IMR-90 (cell line): ENCODE measurements at regions not wholly inside any gene's neighbourhood (a gene's known extent, or its start where the extent isn't known, plus 50 kb on each side); places are given as distances from the start of the nearest gene placed in this dataset.

Experiments
- ATAC-seq: fragments of 200-7000 bp; cut with Tn5 transposase; 2 replicates; pipeline ENCODE4 v1.9.1; 2020; ENCODE audit warnings: low read depth, mild to moderate bottlenecking, moderate library complexity
- BruUV-seq: library from RNA; stranded (reverse); fragments of 400-500 nt; replicated peaks from 2 replicates; lab custom pipeline; 2021; lab: Mats Ljungman, UMichigan
- CTCF ChIA-PET: fragments of 300-600 bp; formaldehyde crosslinking; extraction: SDS; loops from one replicate; lab custom pipeline; 2021; ENCODE audit warnings: antibody characterized with exemption; lab: Yijun Ruan, JAX
- POLR2A ChIA-PET: fragments of 300-600 bp; sonication (Branson Sonifier 250); formaldehyde crosslinking; loops from one replicate; lab custom pipeline; 2022; ENCODE audit warnings: antibody characterized with exemption; ENCODE audit not compliant: unreplicated experiment; lab: Charles Lee
- DNase-seq: peaks from one replicate; pipeline ENCODE4 v3.0.0; 2013
- H2AFZ ChIP-seq: replicated peaks from 2 replicates; pipeline ENCODE3; 2013; ENCODE audit warnings: low read length, mild to moderate bottlenecking; ENCODE audit not compliant: poor library complexity
- H2AK5ac ChIP-seq: 2 replicates; pipeline ENCODE4 v1.6.1; 2013; ENCODE audit warnings: low read depth, low read length, inconsistent platforms
- H2AK9ac ChIP-seq: replicated peaks from 2 replicates; pipeline ENCODE3; 2013; ENCODE audit warnings: mild to moderate bottlenecking, low read depth, low read length, moderate library complexity; ENCODE audit not compliant: poor library complexity
- H2BK120ac ChIP-seq: 2 replicates; pipeline ENCODE4 v1.6.1; 2013; ENCODE audit warnings: low read depth, low read length, inconsistent platforms
- H2BK15ac ChIP-seq: 3 replicates; pipeline ENCODE4 v1.6.1; 2013; ENCODE audit warnings: low read depth, low read length, inconsistent platforms
- H2BK20ac ChIP-seq: 2 replicates; pipeline ENCODE4 v1.6.1; 2013; ENCODE audit warnings: low read depth, mild to moderate bottlenecking, inconsistent platforms, low read length, moderate library complexity
- H2BK5ac ChIP-seq: 2 replicates; pipeline ENCODE4 v1.6.1; 2013; ENCODE audit warnings: mild to moderate bottlenecking, low read depth, low read length, inconsistent platforms; ENCODE audit not compliant: poor library complexity, severe bottlenecking
- H3K14ac ChIP-seq: replicated peaks from 2 replicates; pipeline ENCODE4 v1.6.1; 2013; ENCODE audit warnings: low read depth, low read length, inconsistent platforms
- H3K18ac ChIP-seq: 2 replicates; pipeline ENCODE4 v1.6.1; 2013; ENCODE audit warnings: low read depth, low read length, control low read depth
- H3K23ac ChIP-seq: 2 replicates; pipeline ENCODE4 v1.6.1; 2013; ENCODE audit warnings: low read depth, low read length, inconsistent platforms
- H3K27ac ChIP-seq: 2 replicates; pipeline ENCODE4 v1.5.1; 2013; ENCODE audit warnings: mild to moderate bottlenecking, control low read depth, low read length; ENCODE audit not compliant: insufficient read depth
- H3K27me3 ChIP-seq: 2 replicates; pipeline ENCODE4 v1.6.1; 2013; ENCODE audit warnings: low read length; ENCODE audit not compliant: control insufficient read depth, insufficient read depth
- H3K36me3 ChIP-seq: 2 replicates; pipeline ENCODE4 v1.6.1; 2013; ENCODE audit warnings: low read length, mixed read lengths; ENCODE audit not compliant: control insufficient read depth, insufficient read depth
- H3K4ac ChIP-seq: 2 replicates; pipeline ENCODE4 v1.6.1; 2013; ENCODE audit warnings: low read depth, low read length, inconsistent platforms
- H3K4me1 ChIP-seq: 2 replicates; pipeline ENCODE4 v1.6.1; 2013; ENCODE audit warnings: low read length, mixed read lengths; ENCODE audit not compliant: control insufficient read depth, insufficient read depth
- H3K4me2 ChIP-seq: 2 replicates; pipeline ENCODE4 v1.6.1; 2013; ENCODE audit warnings: low read depth, mild to moderate bottlenecking, control low read depth, low read length, moderate library complexity
- H3K4me3 ChIP-seq: 2 replicates; pipeline ENCODE4 v1.5.1; 2013; ENCODE audit warnings: low read depth, mild to moderate bottlenecking, control low read depth, low read length, moderate library complexity; ENCODE audit not compliant: insufficient read depth
- H3K56ac ChIP-seq: 2 replicates; pipeline ENCODE4 v1.6.1; 2013; ENCODE audit warnings: low read length, inconsistent platforms; ENCODE audit not compliant: insufficient read depth; ENCODE audit errors: extremely low read depth
- H3K79me1 ChIP-seq, 2 experiments: 2 replicates each; pipeline ENCODE4 v1.6.1; 2013; ENCODE audit warnings: low read length in 2 of 2, inconsistent platforms in 1 of 2, low read depth in 1 of 2
- H3K9ac ChIP-seq: 2 replicates; pipeline ENCODE4 v1.6.1; 2013; ENCODE audit warnings: low read depth, low read length, control low read depth
- H3K9me1 ChIP-seq: 2 replicates; pipeline ENCODE4 v1.6.1; 2013; ENCODE audit warnings: low read length, inconsistent platforms; ENCODE audit not compliant: insufficient read depth
- H3K9me3 ChIP-seq: 2 replicates; pipeline ENCODE4 v1.6.1; 2013; ENCODE audit warnings: low read length; ENCODE audit not compliant: control insufficient read depth, insufficient read depth
- H4K20me1 ChIP-seq: 2 replicates; pipeline ENCODE4 v1.6.1; 2013; ENCODE audit warnings: low read length, inconsistent platforms; ENCODE audit not compliant: insufficient read depth
- H4K5ac ChIP-seq: 2 replicates; pipeline ENCODE4 v1.6.1; 2013; ENCODE audit warnings: mild to moderate bottlenecking, low read depth, low read length, control low read depth
- H4K8ac ChIP-seq, 2 experiments: 2 replicates each; pipeline ENCODE4 v1.6.1; 2013; ENCODE audit warnings: low read depth in 2 of 2, low read length in 2 of 2, control low read depth in 1 of 2, inconsistent platforms in 1 of 2
- H4K91ac ChIP-seq: 2 replicates; pipeline ENCODE4 v1.6.1; 2013; ENCODE audit warnings: low read depth, low read length, inconsistent platforms; ENCODE audit not compliant: insufficient read depth
- CHD1 ChIP-seq: IDR thresholded peaks from 2 replicates; pipeline ENCODE4 v1.6.1; 2012; ENCODE audit warnings: low read depth, low read length, improper control_type of control experiment
- FOS ChIP-seq: fragments of 150-350 bp; IDR thresholded peaks from 2 replicates; pipeline ENCODE4 v1.6.1; 2016; ENCODE audit warnings: low read depth, low read length
- MAFK ChIP-seq: IDR thresholded peaks from 2 replicates; pipeline ENCODE4 v1.6.1; 2012; ENCODE audit warnings: low read depth, low read length, improper control_type of control experiment
- NFE2L2 ChIP-seq: fragments of 150-350 bp; IDR thresholded peaks from 2 replicates; pipeline ENCODE4 v1.6.1; 2016; ENCODE audit warnings: low read depth, mild to moderate bottlenecking, low read length
- RFX5 ChIP-seq: IDR thresholded peaks from 2 replicates; pipeline ENCODE4 v1.8.0; 2012; ENCODE audit warnings: low read depth, mild to moderate bottlenecking, low read length, moderate library complexity
- SMC3 ChIP-seq: fragments of 150-350 bp; IDR thresholded peaks from 2 replicates; pipeline ENCODE4 v1.6.1; 2016; ENCODE audit warnings: low read depth, mild to moderate bottlenecking, antibody characterized with exemption, low read length, moderate library complexity
- dilution Hi-C: fragments of 300-500 bp; cut with HindIII; formaldehyde crosslinking; loops from one replicate; pipeline ENCODE4 v1.14.3; 2018; ENCODE audit warnings: low sequenced_read_pairs; ENCODE audit not compliant: unreplicated experiment
- in situ Hi-C: fragments of 300-500 bp; cut with MboI; formaldehyde crosslinking; loops from 3 replicates; pipeline ENCODE4 v1.14.3; 2019; ENCODE audit warnings: low sequenced_read_pairs, inconsistent platforms, mixed read lengths
- intact Hi-C: fragments of 100-400 bp; cut with micrococcal nuclease; formaldehyde crosslinking; loops from 2 replicates; pipeline ENCODE4 v1.10.0; 2022

DNA sequence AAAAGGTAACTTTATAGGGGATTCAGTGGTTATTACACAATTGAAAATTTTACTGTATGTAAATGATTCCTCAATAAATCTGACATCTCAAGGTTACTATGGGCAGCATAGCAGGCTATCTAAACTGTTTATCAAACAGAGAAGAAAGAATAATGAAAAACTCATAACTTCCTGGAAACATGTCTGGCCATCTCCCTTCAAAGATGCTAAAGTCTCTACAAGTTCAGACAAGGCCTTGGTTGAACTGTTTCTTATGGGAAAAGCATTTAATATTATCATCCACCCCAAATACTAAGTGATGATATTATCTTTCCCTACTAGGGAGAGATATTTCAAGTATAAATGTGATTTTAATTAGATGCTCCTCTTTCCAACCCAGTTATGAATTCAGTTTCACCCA, 114.9 kb downstream of the ARRDC4 start:
- ChIA-PET CTCF (no interaction called here), POLR2A (no interaction called here)
- no peak overlapping the region for H3K4me2 ChIP-seq
- no peak overlapping the region for H3K9ac ChIP-seq
- no peak overlapping the region for H2BK15ac ChIP-seq
- H2BK120ac ChIP-seq = no peak overlapping the region
- H4K5ac ChIP-seq = no peak overlapping the region
- no peak overlapping the region for H2AK5ac ChIP-seq
- intact Hi-C loops = loop anchor here (10.0 kb wide), 1 partner anchor 71 kb away; no protein-coding TSS in a partner anchor
- no peak overlapping the region for H2BK5ac ChIP-seq
- in situ Hi-C loops = no loop called here
- no peak overlapping the region for H3K18ac ChIP-seq
- H3K14ac ChIP-seq = no peak overlapping the region
- H3K56ac ChIP-seq = no peak overlapping the region
- H4K8ac ChIP-seq = no peak overlapping the region
- no peaks in the 10 kb centered on the region for H3K4me1 ChIP-seq
- peaks cover 4% of the 10 kb centered on the region for H3K9me3 ChIP-seq
- H3K27ac ChIP-seq = no peak overlapping the region
- ATAC-seq (no peak), DNase-seq (no peak)
- no peaks in the 10 kb centered on the region for H3K27me3 ChIP-seq
- H3K79me1 ChIP-seq = no peaks in the 10 kb centered on the region
- no peak overlapping the region for H3K23ac ChIP-seq
- no peaks in the 10 kb centered on the region for H3K36me3 ChIP-seq
- TF ChIP-seq CHD1 = no peak
- no peak for TF ChIP-seq RFX5
- no peak for TF ChIP-seq SMC3
- no peak for TF ChIP-seq MAFK
- TF ChIP-seq NFE2L2 = no peak
- TF ChIP-seq FOS = no peak
- no peak overlapping the region for H4K91ac ChIP-seq
- H4K20me1 ChIP-seq = no peaks in the 10 kb centered on the region
- H3K4ac ChIP-seq = no peak overlapping the region
- no peak overlapping the region for H2AFZ ChIP-seq
- H3K4me3 ChIP-seq = no peak overlapping the region
- no peak overlapping the region for H2AK9ac ChIP-seq
- no peaks in the 10 kb centered on the region for H3K9me1 ChIP-seq
- dilution Hi-C loops = no loop called here
- no peak overlapping the region for H2BK20ac ChIP-seq
- no TSS peak for BruUV-seq
